ENCODE measurements at regions not wholly inside any gene's neighbourhood (a gene's known extent, or its start where the extent isn't known, plus 50 kb on each side); places are given as distances from the start of the nearest gene placed in this dataset.

DNA sequence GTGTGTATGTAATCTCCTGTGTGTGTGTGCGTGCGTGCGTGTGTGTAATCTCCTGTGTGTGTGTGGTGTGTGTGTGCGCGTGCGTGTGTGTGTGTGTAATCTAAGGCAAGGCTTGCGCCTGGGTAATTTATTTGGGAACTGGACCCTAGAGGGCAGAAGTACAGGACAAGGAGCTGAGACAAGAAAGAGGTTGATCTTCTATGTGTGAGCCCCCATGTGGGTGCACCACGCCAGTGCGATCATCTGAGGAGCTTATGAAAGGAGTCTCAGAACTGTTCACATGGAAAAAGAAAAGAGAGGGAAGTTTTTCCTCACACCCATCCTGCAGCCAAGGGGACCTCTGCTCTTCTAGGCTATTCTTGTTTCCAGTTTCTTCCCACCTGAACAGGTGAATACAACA, 220.1 kb upstream of the GGTLC1 start:
- H3K27me3 ChIP-seq (ENCODE audit: control insufficient read depth, insufficient read depth, low read length), result no peaks in the 10 kb centered on the region
- no peak overlapping the region for H3K4me3 ChIP-seq (ENCODE audit: low read length)
- peaks cover 21% of the 10 kb centered on the region for H3K4me1 ChIP-seq (ENCODE audit: control insufficient read depth, low read depth, low read length)
- no peaks in the 10 kb centered on the region for H3K9me3 ChIP-seq (ENCODE audit: control insufficient read depth, low read depth, low read length)
- no peaks in the 10 kb centered on the region for H3K36me3 ChIP-seq (ENCODE audit: control insufficient read depth, low read depth, low read length)
- H3K27ac ChIP-seq (ENCODE audit: low read length), result no peak overlapping the region
- H3K9ac ChIP-seq (ENCODE audit: low read length), result no peak overlapping the region

GRCh38 chr20:24207803-24208300, 219.3 kb upstream of the GGTLC1 start:
- Histone ChIP-seq H3K36me3 (ENCODE audit: control insufficient read depth, low read depth, low read length) (no peaks in the 10 kb centered on the region), H3K9ac (ENCODE audit: low read length) (no peak overlapping the region), H3K9me3 (ENCODE audit: control insufficient read depth, low read depth, low read length) (no peaks in the 10 kb centered on the region), H3K4me3 (ENCODE audit: low read length) (no peak overlapping the region), H3K27ac (ENCODE audit: low read length) (no peak overlapping the region), H3K27me3 (ENCODE audit: control insufficient read depth, insufficient read depth, low read length) (no peaks in the 10 kb centered on the region), H3K4me1 (ENCODE audit: control insufficient read depth, low read depth, low read length) (peaks cover 15% of the 10 kb centered on the region)

GRCh38 chr20:24206995-24207394, 218.4 kb upstream of the GGTLC1 start:
- no peak overlapping the region for H3K27ac ChIP-seq (ENCODE audit: low read length)
- no peaks in the 10 kb centered on the region for H3K36me3 ChIP-seq (ENCODE audit: control insufficient read depth, low read depth, low read length)
- peaks cover 6% of the 10 kb centered on the region for H3K4me1 ChIP-seq (ENCODE audit: control insufficient read depth, low read depth, low read length)
- H3K9me3 ChIP-seq (ENCODE audit: control insufficient read depth, low read depth, low read length), result no peaks in the 10 kb centered on the region
- no peak overlapping the region for H3K9ac ChIP-seq (ENCODE audit: low read length)
- no peak overlapping the region for H3K4me3 ChIP-seq (ENCODE audit: low read length)
- H3K27me3 ChIP-seq (ENCODE audit: control insufficient read depth, insufficient read depth, low read length), result no peaks in the 10 kb centered on the region

DNA sequence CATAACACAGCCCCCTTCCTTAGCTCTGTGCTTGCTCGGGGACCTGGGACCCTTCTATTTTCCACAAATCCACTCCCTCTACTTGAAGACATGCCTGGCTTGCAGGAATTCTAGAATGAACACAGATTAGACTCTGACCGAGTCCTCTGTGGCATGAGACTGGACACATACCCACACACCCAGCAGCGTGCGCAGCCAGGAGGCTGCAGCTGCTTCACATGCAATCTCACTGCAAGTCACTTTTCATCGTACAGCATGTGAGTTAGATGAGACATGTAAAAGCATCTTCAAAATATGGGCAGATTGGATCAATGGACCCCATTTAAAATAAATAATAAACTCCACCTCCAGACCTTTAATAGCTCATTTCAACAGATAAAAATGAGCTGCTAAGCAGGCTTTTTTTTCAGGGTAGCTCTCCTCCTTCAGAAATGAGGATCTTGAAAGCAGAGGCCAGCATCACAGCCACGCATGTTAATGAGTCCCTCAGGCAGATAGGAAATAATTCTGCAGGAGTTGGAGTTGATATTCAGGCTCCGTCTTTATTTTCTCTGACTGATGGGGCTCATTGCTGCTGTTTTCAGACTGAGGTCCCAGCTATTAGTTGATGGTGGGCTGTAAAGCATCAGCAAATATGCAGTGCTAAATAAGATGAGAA, 215.1 kb upstream of the GGTLC1 start:
- Histone ChIP-seq H3K4me1 (ENCODE audit: control insufficient read depth, low read depth, low read length) (no peaks in the 10 kb centered on the region), H3K9me3 (ENCODE audit: control insufficient read depth, low read depth, low read length) (no peaks in the 10 kb centered on the region), H3K36me3 (ENCODE audit: control insufficient read depth, low read depth, low read length) (no peaks in the 10 kb centered on the region)

GRCh38 chr20:24199501-24199900, 210.9 kb upstream of the GGTLC1 start:
- Histone ChIP-seq H3K9me3 (ENCODE audit: control insufficient read depth, low read depth, low read length) (no peaks in the 10 kb centered on the region), H3K36me3 (ENCODE audit: control insufficient read depth, low read depth, low read length) (no peaks in the 10 kb centered on the region), H3K27ac (ENCODE audit: low read length) (no peak overlapping the region), H3K4me1 (ENCODE audit: control insufficient read depth, low read depth, low read length) (no peaks in the 10 kb centered on the region), H3K27me3 (ENCODE audit: control insufficient read depth, insufficient read depth, low read length) (no peaks in the 10 kb centered on the region), H3K9ac (ENCODE audit: low read length) (no peak overlapping the region), H3K4me3 (ENCODE audit: low read length) (no peak overlapping the region)

More for the DNA sequence above, 215.1 kb upstream of the GGTLC1 start:
- Histone ChIP-seq H3K9ac (ENCODE audit: low read length) (no peak overlapping the region), H3K4me3 (ENCODE audit: low read length) (no peak overlapping the region), H3K27ac (ENCODE audit: low read length) (no peak overlapping the region), H3K27me3 (ENCODE audit: control insufficient read depth, insufficient read depth, low read length) (no peaks in the 10 kb centered on the region)

DNA sequence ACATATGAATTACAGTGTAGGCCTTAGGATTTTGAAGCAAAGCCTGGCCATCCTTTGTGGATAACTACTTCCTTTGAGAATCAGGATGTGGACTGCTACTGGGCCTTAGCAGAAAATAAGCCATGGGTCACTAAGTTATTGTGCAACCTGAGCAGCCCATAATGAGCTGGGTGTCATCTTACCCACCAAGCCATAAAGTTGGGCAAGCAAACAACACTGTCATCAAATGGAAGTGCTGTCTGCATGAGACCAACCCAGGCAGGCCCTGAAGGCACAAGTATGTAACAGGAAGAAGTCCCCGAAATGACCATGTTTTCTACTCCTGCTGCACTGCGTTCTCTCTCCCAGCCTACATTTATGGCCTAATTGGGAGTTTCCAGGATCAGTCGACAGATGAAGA, 205.6 kb upstream of the GGTLC1 start:
- no peaks in the 10 kb centered on the region for H3K9me3 ChIP-seq (ENCODE audit: control insufficient read depth, low read depth, low read length)
- no peaks in the 10 kb centered on the region for H3K27me3 ChIP-seq (ENCODE audit: control insufficient read depth, insufficient read depth, low read length)
- H3K36me3 ChIP-seq (ENCODE audit: control insufficient read depth, low read depth, low read length), result no peaks in the 10 kb centered on the region
- H3K4me1 ChIP-seq (ENCODE audit: control insufficient read depth, low read depth, low read length), result no peaks in the 10 kb centered on the region
- no peak overlapping the region for H3K9ac ChIP-seq (ENCODE audit: low read length)
- no peak overlapping the region for H3K27ac ChIP-seq (ENCODE audit: low read length)
- no peak overlapping the region for H3K4me3 ChIP-seq (ENCODE audit: low read length)

GRCh38 chr20:24190905-24191304, 202.3 kb upstream of the GGTLC1 start:
- Histone ChIP-seq H3K4me3 (ENCODE audit: low read length) (no peak overlapping the region), H3K27me3 (ENCODE audit: control insufficient read depth, insufficient read depth, low read length) (no peaks in the 10 kb centered on the region), H3K4me1 (ENCODE audit: control insufficient read depth, low read depth, low read length) (peaks cover 3% of the 10 kb centered on the region), H3K9me3 (ENCODE audit: control insufficient read depth, low read depth, low read length) (no peaks in the 10 kb centered on the region), H3K9ac (ENCODE audit: low read length) (no peak overlapping the region), H3K36me3 (ENCODE audit: control insufficient read depth, low read depth, low read length) (no peaks in the 10 kb centered on the region), H3K27ac (ENCODE audit: low read length) (no peak overlapping the region)

- Histone ChIP-seq H3K4me1 (ENCODE audit: control insufficient read depth, low read depth, low read length) (peaks cover 24% of the 10 kb centered on the region), H3K27me3 (ENCODE audit: control insufficient read depth, insufficient read depth, low read length) (no peaks in the 10 kb centered on the region), H3K9ac (ENCODE audit: low read length) (no peak overlapping the region), H3K36me3 (ENCODE audit: control insufficient read depth, low read depth, low read length) (no peaks in the 10 kb centered on the region), H3K9me3 (ENCODE audit: control insufficient read depth, low read depth, low read length) (no peaks in the 10 kb centered on the region), H3K27ac (ENCODE audit: low read length) (no peak overlapping the region), H3K4me3 (ENCODE audit: low read length) (no peak overlapping the region)
These were observed 197.2 kb upstream of the GGTLC1 start for GRCh38 chr20:24185791-24186190.

DNA sequence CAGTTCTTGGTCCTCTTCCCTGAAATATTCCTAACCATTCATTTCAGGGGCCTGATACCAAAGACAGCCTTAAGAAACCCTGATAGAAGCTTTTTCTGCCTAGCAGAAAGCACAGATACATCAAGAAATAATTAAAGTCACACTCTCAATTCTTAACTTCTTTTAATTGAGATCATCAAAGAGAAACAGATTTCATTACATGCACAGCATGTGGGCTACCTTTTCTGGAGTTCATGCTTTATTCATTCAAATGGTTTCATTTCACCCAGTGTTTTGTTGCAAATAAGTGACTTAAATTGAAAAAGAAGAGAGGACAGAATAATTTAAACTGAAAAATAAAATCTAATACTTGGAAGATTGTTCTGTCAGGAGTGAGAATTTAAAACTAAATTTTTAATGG, 192.6 kb upstream of the GGTLC1 start:
- Histone ChIP-seq H3K27ac (ENCODE audit: low read length) (no peak overlapping the region), H3K27me3 (ENCODE audit: control insufficient read depth, insufficient read depth, low read length) (no peaks in the 10 kb centered on the region), H3K4me3 (ENCODE audit: low read length) (no peak overlapping the region), H3K36me3 (ENCODE audit: control insufficient read depth, low read depth, low read length) (no peaks in the 10 kb centered on the region), H3K9me3 (ENCODE audit: control insufficient read depth, low read depth, low read length) (no peaks in the 10 kb centered on the region), H3K4me1 (ENCODE audit: control insufficient read depth, low read depth, low read length) (peaks cover 23% of the 10 kb centered on the region), H3K9ac (ENCODE audit: low read length) (no peak overlapping the region)

DNA sequence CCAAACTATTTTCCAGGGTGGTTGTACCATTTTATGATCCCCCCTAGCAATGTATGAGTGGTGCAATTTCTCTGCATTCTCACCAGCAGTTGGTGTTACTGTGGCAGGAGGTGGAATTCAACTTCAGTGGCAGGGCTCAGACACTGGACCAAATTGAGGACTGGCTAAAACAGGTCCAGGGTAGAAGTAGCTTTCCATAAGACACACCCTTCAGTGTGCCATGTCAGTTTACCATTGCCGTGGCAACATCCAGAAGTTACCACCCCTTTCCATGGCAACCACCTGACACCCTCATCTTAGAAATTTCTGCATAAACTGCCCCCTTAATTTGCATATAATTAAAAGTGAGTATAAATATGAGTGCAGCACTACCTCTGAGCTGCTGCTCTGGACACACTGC, 180.7 kb upstream of the GGTLC1 start:
- H3K27me3 ChIP-seq (ENCODE audit: control insufficient read depth, insufficient read depth, low read length), result no peaks in the 10 kb centered on the region
- H3K36me3 ChIP-seq (ENCODE audit: control insufficient read depth, low read depth, low read length), result no peaks in the 10 kb centered on the region
- no peak overlapping the region for H3K27ac ChIP-seq (ENCODE audit: low read length)
- no peak overlapping the region for H3K9ac ChIP-seq (ENCODE audit: low read length)
- H3K4me1 ChIP-seq (ENCODE audit: control insufficient read depth, low read depth, low read length), result peaks cover 16% of the 10 kb centered on the region
- H3K4me3 ChIP-seq (ENCODE audit: low read length), result no peak overlapping the region
- peaks cover 15% of the 10 kb centered on the region for H3K9me3 ChIP-seq (ENCODE audit: control insufficient read depth, low read depth, low read length)

- Histone ChIP-seq H3K4me1 (ENCODE audit: control insufficient read depth, low read depth, low read length) (peaks cover 16% of the 10 kb centered on the region), H3K36me3 (ENCODE audit: control insufficient read depth, low read depth, low read length) (no peaks in the 10 kb centered on the region), H3K9me3 (ENCODE audit: control insufficient read depth, low read depth, low read length) (peaks cover 2% of the 10 kb centered on the region), H3K27ac (ENCODE audit: low read length) (no peak overlapping the region), H3K9ac (ENCODE audit: low read length) (no peak overlapping the region), H3K4me3 (ENCODE audit: low read length) (no peak overlapping the region), H3K27me3 (ENCODE audit: control insufficient read depth, insufficient read depth, low read length) (no peaks in the 10 kb centered on the region)
These were observed 177.8 kb upstream of the GGTLC1 start for GRCh38 chr20:24166412-24166811.

DNA sequence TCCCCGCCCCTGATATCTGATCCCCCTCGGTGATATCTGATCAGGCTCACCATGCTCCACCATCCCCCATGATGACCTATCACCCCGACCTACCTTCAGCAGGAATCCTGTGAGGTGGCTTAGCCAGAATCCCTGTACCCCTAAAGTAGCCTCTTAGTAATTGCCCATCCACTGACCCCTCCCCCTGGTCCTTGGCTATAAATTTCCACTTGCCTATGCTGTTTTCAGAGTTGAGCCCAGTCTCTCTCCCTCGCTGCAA, 177.5 kb upstream of the GGTLC1 start:
- H3K27me3 ChIP-seq (ENCODE audit: control insufficient read depth, insufficient read depth, low read length), result no peaks in the 10 kb centered on the region
- H3K9me3 ChIP-seq (ENCODE audit: control insufficient read depth, low read depth, low read length), result no peaks in the 10 kb centered on the region
- no peaks in the 10 kb centered on the region for H3K36me3 ChIP-seq (ENCODE audit: control insufficient read depth, low read depth, low read length)
- no peak overlapping the region for H3K27ac ChIP-seq (ENCODE audit: low read length)
- H3K4me1 ChIP-seq (ENCODE audit: control insufficient read depth, low read depth, low read length), result peaks cover 16% of the 10 kb centered on the region
- no peak overlapping the region for H3K9ac ChIP-seq (ENCODE audit: low read length)
- H3K4me3 ChIP-seq (ENCODE audit: low read length), result no peak overlapping the region
